MM.1S (cell line): ENCODE measurements at regions not wholly inside any gene's neighbourhood (a gene's known extent, or its start where the extent isn't known, plus 50 kb on each side); places are given as distances from the start of the nearest gene placed in this dataset.

Source experiments
- DNase-seq: peaks from one replicate; pipeline ENCODE4 v3.0.0-alpha.2; 2015
- H2AFZ ChIP-seq: fragments of 300-600 bp; sonication (generic); 2 replicates; pipeline ENCODE4 v1.6.0; 2016; ENCODE audit warnings: antibody characterized with exemption, low read length
- H3F3A ChIP-seq: fragments of 300-600 bp; sonication (generic); 2 replicates; pipeline ENCODE4 v1.6.1; 2016; ENCODE audit warnings: mild to moderate bottlenecking, antibody characterized with exemption, low read length, moderate library complexity, mixed read lengths; ENCODE audit not compliant: insufficient read depth
- H3K27ac ChIP-seq: fragments of 300-600 bp; sonication (generic); 2 replicates; pipeline ENCODE4 v1.5.1; 2016; ENCODE audit warnings: mild to moderate bottlenecking, low read length
- H3K27me3 ChIP-seq: fragments of 300-600 bp; sonication (generic); replicated peaks from 2 replicates; pipeline ENCODE4 v1.6.0; 2016; ENCODE audit warnings: low read length; ENCODE audit not compliant: insufficient read depth
- H3K36me3 ChIP-seq: fragments of 300-600 bp; sonication (generic); replicated peaks from 2 replicates; pipeline ENCODE4 v1.6.1; 2016; ENCODE audit warnings: mild to moderate bottlenecking, low read length, mixed read lengths; ENCODE audit not compliant: insufficient read depth
- H3K4me1 ChIP-seq: fragments of 300-600 bp; sonication (generic); 2 replicates; pipeline ENCODE4 v1.6.1; 2016; ENCODE audit warnings: low read length, mixed read lengths
- H3K4me2 ChIP-seq: fragments of 300-600 bp; sonication (generic); 2 replicates; pipeline ENCODE4 v1.6.0; 2016; ENCODE audit warnings: low read depth, low read length
- H3K4me3 ChIP-seq: fragments of 300-600 bp; sonication (generic); 2 replicates; pipeline ENCODE4 v1.5.1; 2016; ENCODE audit warnings: low read length, mixed read lengths
- H3K79me2 ChIP-seq: fragments of 300-600 bp; sonication (generic); 2 replicates; pipeline ENCODE4 v1.6.1; 2016; ENCODE audit warnings: mixed run types, low read length, mixed read lengths
- H3K9ac ChIP-seq: fragments of 300-600 bp; sonication (generic); 2 replicates; pipeline ENCODE4 v1.6.1; 2016; ENCODE audit warnings: low read length, mixed read lengths
- H3K9me2 ChIP-seq: fragments of 300-600 bp; sonication (generic); replicated peaks from 2 replicates; pipeline ENCODE4 v1.6.1; 2016; ENCODE audit warnings: mild to moderate bottlenecking, low read length, mixed read lengths; ENCODE audit not compliant: insufficient read depth
- H3K9me3 ChIP-seq: fragments of 300-600 bp; sonication (generic); replicated peaks from 2 replicates; pipeline ENCODE4 v1.6.1; 2016; ENCODE audit warnings: mild to moderate bottlenecking, low read length, mixed read lengths; ENCODE audit not compliant: insufficient read depth
- H4K20me1 ChIP-seq: fragments of 300-600 bp; sonication (generic); 2 replicates; pipeline ENCODE4 v1.6.1; 2016; ENCODE audit warnings: mild to moderate bottlenecking, low read length, moderate library complexity, mixed read lengths; ENCODE audit not compliant: insufficient read depth
- CTCF ChIP-seq: fragments of 300-600 bp; sonication (generic); IDR thresholded peaks from 2 replicates; pipeline ENCODE4 v1.5.1; 2016; ENCODE audit warnings: antibody characterized with exemption, low read length, mixed read lengths
- EZH2 ChIP-seq: fragments of 300-600 bp; sonication (generic); optimal IDR thresholded peaks from 2 replicates; pipeline ENCODE3; 2017; ENCODE audit warnings: low read depth, mild to moderate bottlenecking, antibody characterized with exemption, low read length, mixed read lengths
- EZH2phosphoT487 ChIP-seq: fragments of 300-600 bp; sonication (generic); IDR thresholded peaks from 2 replicates; pipeline ENCODE4 v1.6.1; 2018; ENCODE audit warnings: antibody characterized with exemption, low read length

DNA sequence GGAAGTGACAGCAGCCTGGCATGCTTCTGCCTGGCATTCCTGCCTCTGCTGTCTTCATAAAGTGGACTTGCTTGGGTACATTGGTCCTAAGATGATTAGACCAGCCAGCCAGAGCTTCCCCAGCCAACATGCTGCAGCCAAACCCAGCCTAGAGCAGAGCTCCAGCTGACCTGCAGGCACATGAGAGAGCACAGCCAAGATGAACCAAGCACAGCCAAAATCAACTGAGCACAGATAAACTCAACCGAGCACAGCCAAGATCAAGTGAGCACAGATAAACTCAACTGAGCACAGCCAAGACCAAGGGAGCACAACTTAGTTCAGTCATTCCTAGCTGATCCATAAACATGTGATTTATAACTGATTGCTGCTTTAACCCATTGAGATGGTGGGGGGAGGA, 266.5 kb downstream of the MSX2 start:
- Histone ChIP-seq H3K9ac (no peak overlapping the region), H3K27me3 (0 out of 2 replicates have a peak, but pooled peaks cover 8% of the 10 kb centered on the region), H2AFZ (no peak overlapping the region), H3K27ac (no peak overlapping the region), H4K20me1 (no peaks in the 10 kb centered on the region), H3F3A (no peaks in the 10 kb centered on the region), H3K36me3 (no peaks in the 10 kb centered on the region), H3K9me3 (no peaks in the 10 kb centered on the region), H3K9me2 (no peaks in the 10 kb centered on the region), H3K4me1 (no peaks in the 10 kb centered on the region), H3K79me2 (no peaks in the 10 kb centered on the region), H3K4me3 (no peak overlapping the region), H3K4me2 (no peak overlapping the region)
- TF ChIP-seq CTCF (no peak), EZH2phosphoT487 (no peak), EZH2 (no peak)
- no peak for DNase-seq

- Histone ChIP-seq H3K9me3 (no peaks in the 10 kb centered on the region), H3K4me2 (no peak overlapping the region), H3K27me3 (no peaks in the 10 kb centered on the region), H3K79me2 (no peaks in the 10 kb centered on the region), H3K4me3 (no peak overlapping the region), H3K9me2 (no peaks in the 10 kb centered on the region), H3K27ac (no peak overlapping the region), H3F3A (no peaks in the 10 kb centered on the region), H4K20me1 (no peaks in the 10 kb centered on the region), H3K4me1 (no peaks in the 10 kb centered on the region), H2AFZ (no peak overlapping the region), H3K36me3 (no peaks in the 10 kb centered on the region), H3K9ac (no peak overlapping the region)
- TF ChIP-seq CTCF (no peak), EZH2phosphoT487 (no peak), EZH2 (no peak)
- no peak for DNase-seq
Measured at GRCh38 chr5:174987443-174988012, 263.1 kb downstream of the MSX2 start.

DNA sequence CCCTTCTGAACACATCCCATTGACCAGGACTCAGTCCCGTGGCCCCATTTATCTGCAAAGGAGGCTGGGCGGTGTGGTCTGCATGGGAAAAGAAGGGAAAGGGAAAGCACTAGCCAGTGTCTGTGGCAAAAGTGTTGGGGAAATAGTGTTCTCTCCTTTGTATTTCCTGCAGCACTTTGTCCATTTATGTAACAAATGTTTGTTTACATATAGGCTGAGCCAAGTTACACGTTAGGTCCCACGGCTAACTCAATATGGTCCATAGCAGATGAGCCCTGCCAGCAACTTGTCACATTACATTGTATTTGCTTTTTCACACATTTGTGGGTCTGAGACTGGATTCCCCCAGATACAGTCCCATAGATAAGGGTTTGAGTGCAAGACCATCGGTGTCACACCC, 260.5 kb downstream of the MSX2 start:
- H3K9me3 ChIP-seq: no peaks in the 10 kb centered on the region
- H3K79me2 ChIP-seq: no peaks in the 10 kb centered on the region
- no peaks in the 10 kb centered on the region for H4K20me1 ChIP-seq
- no peaks in the 10 kb centered on the region for H3K9me2 ChIP-seq
- no peak overlapping the region for H2AFZ ChIP-seq
- no peak overlapping the region for H3K27ac ChIP-seq
- H3K4me2 ChIP-seq: no peak overlapping the region
- DNase-seq: no peak
- H3K36me3 ChIP-seq: no peaks in the 10 kb centered on the region
- H3F3A ChIP-seq: no peaks in the 10 kb centered on the region
- no peak overlapping the region for H3K9ac ChIP-seq
- no peaks in the 10 kb centered on the region for H3K4me1 ChIP-seq
- H3K4me3 ChIP-seq: no peak overlapping the region
- TF ChIP-seq EZH2: no peak
- no peak for TF ChIP-seq CTCF
- TF ChIP-seq EZH2phosphoT487: no peak
- no peaks in the 10 kb centered on the region for H3K27me3 ChIP-seq
